DLD1 (cell line): ENCODE measurements at regions not wholly inside any gene's neighbourhood (a gene's known extent, or its start where the extent isn't known, plus 50 kb on each side); places are given as distances from the start of the nearest gene placed in this dataset.

Experiments
- in situ Hi-C: cut with HindIII; loops from 2 replicates; pipeline ENCODE4 v1.10.0; 2017; ENCODE audit warnings: low sequenced_read_pairs

GRCh38 chr5:165196961-165197360 is 1691.5 kb downstream of the MAT2B start:
- in situ Hi-C loops, result no loop called here

GRCh38 chr5:165201369-165201768 is 1696.0 kb downstream of the MAT2B start:
- in situ Hi-C loops, result no loop called here

- in situ Hi-C loops, result no loop called here
These were observed 1696.5 kb downstream of the MAT2B start for GRCh38 chr5:165201771-165202518.

- in situ Hi-C loops, result no loop called here
These were observed 1697.1 kb downstream of the MAT2B start for GRCh38 chr5:165202519-165202910.

GRCh38 chr5:165209101-165209727 is 1703.8 kb downstream of the MAT2B start:
- in situ Hi-C loops, result no loop called here

- in situ Hi-C loops, result no loop called here
These were observed 1719.1 kb downstream of the MAT2B start for GRCh38 chr5:165224366-165225045.

GRCh38 chr5:165227515-165227914 is 1722.1 kb downstream of the MAT2B start:
- in situ Hi-C loops, result no loop called here

- in situ Hi-C loops, result no loop called here
These were observed 1722.8 kb downstream of the MAT2B start for GRCh38 chr5:165228184-165228583.

- in situ Hi-C loops, result no loop called here
These were observed 1726.5 kb downstream of the MAT2B start for GRCh38 chr5:165231821-165232508.

GRCh38 chr5:165232509-165233028 is 1727.2 kb downstream of the MAT2B start:
- in situ Hi-C loops, result no loop called here

- in situ Hi-C loops, result no loop called here
These were observed 1736.4 kb downstream of the MAT2B start for GRCh38 chr5:165241811-165242210.

- in situ Hi-C loops, result no loop called here
These were observed 1737.2 kb downstream of the MAT2B start for GRCh38 chr5:165242646-165243045.

- in situ Hi-C loops, result no loop called here
These were observed 1739.0 kb downstream of the MAT2B start for GRCh38 chr5:165244407-165244806.

- in situ Hi-C loops, result no loop called here
These were observed 1752.9 kb downstream of the MAT2B start for GRCh38 chr5:165258197-165258771.

- in situ Hi-C loops, result no loop called here
These were observed 1755.0 kb downstream of the MAT2B start for GRCh38 chr5:165260426-165260825.

GRCh38 chr5:165263536-165263935 is 1758.1 kb downstream of the MAT2B start:
- in situ Hi-C loops, result no loop called here

GRCh38 chr5:165266939-165267338 is 1761.5 kb downstream of the MAT2B start:
- in situ Hi-C loops, result no loop called here

- in situ Hi-C loops, result no loop called here
These were observed 1767.0 kb downstream of the MAT2B start for GRCh38 chr5:165272436-165272835.

GRCh38 chr5:165277661-165278060 is 1772.2 kb downstream of the MAT2B start:
- in situ Hi-C loops, result loop anchor here (5.0 kb wide), 1 partner anchor 40 kb away; no protein-coding TSS in a partner anchor

- in situ Hi-C loops, result no loop called here
These were observed 1777.1 kb downstream of the MAT2B start for GRCh38 chr5:165282491-165282890.

- in situ Hi-C loops, result no loop called here
These were observed 1781.3 kb downstream of the MAT2B start for GRCh38 chr5:165286692-165287091.
